ENCODE measurements at regions not wholly inside any gene's neighbourhood (a gene's known extent, or its start where the extent isn't known, plus 50 kb on each side); places are given as distances from the start of the nearest gene placed in this dataset.

DNA sequence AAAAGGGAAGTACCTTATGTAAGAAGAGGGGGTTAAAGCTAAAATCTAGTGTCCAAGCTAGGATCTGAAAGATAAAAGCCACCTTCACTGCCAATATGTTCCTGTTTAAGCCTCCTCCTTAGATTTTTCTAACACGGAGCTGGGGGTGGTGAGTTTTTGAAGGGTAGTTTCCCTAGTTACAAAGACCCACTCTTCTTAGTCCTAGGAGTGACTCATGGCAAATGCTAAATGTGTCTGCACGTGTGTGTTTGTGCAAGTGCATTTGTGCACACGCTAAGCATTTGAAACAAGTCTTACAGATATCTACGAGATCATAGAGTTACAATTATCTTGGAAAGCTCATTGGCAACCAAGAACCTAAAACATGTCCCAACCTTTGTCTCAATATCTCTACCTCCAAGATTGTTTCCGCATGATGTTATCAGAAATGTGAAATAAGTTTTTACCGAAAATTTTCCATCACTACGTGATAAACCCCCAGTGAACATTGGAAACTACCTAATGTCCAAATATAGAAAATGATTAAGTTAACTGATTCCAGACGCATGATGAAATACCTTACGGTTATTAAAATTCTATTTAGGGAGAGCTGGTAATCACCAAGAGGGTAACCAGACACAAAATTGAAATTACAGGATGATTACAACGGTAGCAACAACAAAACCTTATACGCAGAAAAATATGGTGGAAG, 78.0 kb upstream of the HRH2 start:
- Histone ChIP-seq H3K79me1 (ENCODE audit: low read depth in 1 of 2, low read length in 2 of 2) (no peaks in the 10 kb centered on the region), H3K4ac (ENCODE audit: low read depth, low read length) (no peak overlapping the region), H3K4me1 (ENCODE audit: control insufficient read depth, insufficient read depth, low read length) (no peaks in the 10 kb centered on the region), H2AK5ac (ENCODE audit: low read depth, low read length) (no peak overlapping the region), H2AK9ac (replicated peaks; ENCODE audit: low read depth, low read length, poor library complexity) (no peak overlapping the region), H4K20me1 (ENCODE audit: insufficient read depth, low read length) (no peaks in the 10 kb centered on the region), H4K91ac (ENCODE audit: insufficient read depth, low read depth, low read length) (no peak overlapping the region), H2AFZ (replicated peaks; ENCODE audit: low read length, poor library complexity) (no peak overlapping the region), H3K9me1 (ENCODE audit: insufficient read depth, low read length) (no peaks in the 10 kb centered on the region), H2BK120ac (ENCODE audit: low read depth, low read length) (no peak overlapping the region), H3K9ac (ENCODE audit: low read depth, low read length) (no peak overlapping the region), H4K8ac (ENCODE audit: low read depth in 2 of 2, low read length in 2 of 2) (no peak overlapping the region), H2BK20ac (ENCODE audit: low read depth, low read length) (no peak overlapping the region), H2BK15ac (ENCODE audit: low read depth, low read length) (no peak overlapping the region), H3K36me3 (ENCODE audit: control insufficient read depth, insufficient read depth, low read length) (no peaks in the 10 kb centered on the region), H3K4me3 (ENCODE audit: insufficient read depth, low read depth, low read length) (no peak overlapping the region), H3K23ac (ENCODE audit: low read depth, low read length) (no peak overlapping the region), H3K4me2 (ENCODE audit: low read depth, low read length) (no peak overlapping the region), H3K14ac (replicated peaks; ENCODE audit: low read depth, low read length) (no peak overlapping the region), H3K27me3 (ENCODE audit: control insufficient read depth, insufficient read depth, low read length) (no peaks in the 10 kb centered on the region), H3K56ac (ENCODE audit: extremely low read depth, insufficient read depth, low read length) (no peak overlapping the region), H3K18ac (ENCODE audit: low read depth, low read length) (no peak overlapping the region), H3K27ac (ENCODE audit: insufficient read depth, low read length) (no peak overlapping the region), H2BK5ac (ENCODE audit: low read depth, low read length, poor library complexity, severe bottlenecking) (no peak overlapping the region), H4K5ac (ENCODE audit: low read depth, low read length) (no peak overlapping the region), H3K9me3 (ENCODE audit: control insufficient read depth, insufficient read depth, low read length) (peaks cover 12% of the 10 kb centered on the region)
- ATAC-seq (ENCODE audit: low read depth), result no peak
- dilution Hi-C loops (cut with HindIII; ENCODE audit: low sequenced_read_pairs, unreplicated experiment) (no loop called here), intact Hi-C loops (cut with micrococcal nuclease) (no loop called here), in situ Hi-C loops (cut with MboI; ENCODE audit: low sequenced_read_pairs) (no loop called here)
- CTCF ChIA-PET, result no interaction called here
- TF ChIP-seq, protein P1, sequence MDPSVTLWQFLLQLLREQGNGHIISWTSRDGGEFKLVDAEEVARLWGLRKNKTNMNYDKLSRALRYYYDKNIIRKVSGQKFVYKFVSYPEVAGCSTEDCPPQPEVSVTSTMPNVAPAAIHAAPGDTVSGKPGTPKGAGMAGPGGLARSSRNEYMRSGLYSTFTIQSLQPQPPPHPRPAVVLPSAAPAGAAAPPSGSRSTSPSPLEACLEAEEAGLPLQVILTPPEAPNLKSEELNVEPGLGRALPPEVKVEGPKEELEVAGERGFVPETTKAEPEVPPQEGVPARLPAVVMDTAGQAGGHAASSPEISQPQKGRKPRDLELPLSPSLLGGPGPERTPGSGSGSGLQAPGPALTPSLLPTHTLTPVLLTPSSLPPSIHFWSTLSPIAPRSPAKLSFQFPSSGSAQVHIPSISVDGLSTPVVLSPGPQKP (IDR thresholded peaks at IDR 0.05; ENCODE audit: borderline replicate concordance, low read depth, low read length), result no peak
- TF ChIP-seq RCOR1 (IDR thresholded peaks at IDR 0.05; ENCODE audit: insufficient replicate concordance, low read length) (no peak), SMC3 (IDR thresholded peaks at IDR 0.05; ENCODE audit: low read depth, low read length) (no peak), RAD21 (IDR thresholded peaks at IDR 0.05; ENCODE audit: low read length) (no peak)
- POLR2A ChIA-PET (ENCODE audit: unreplicated experiment), result no interaction called here
- 100% methylated on average over 1 of the region's 11 CpGs; no CpG with 5 or more reads in 1 of the 2 experiments for WGBS, 2 experiments (ENCODE audit: extremely low coverage in 2 of 2, insufficient read length in 1 of 2)
- BruUV-seq (replicated peaks), result no TSS peak
- DNase-seq, result no peak

Measured in IMR-90 (cell line).